ENCODE measurements at regions not wholly inside any gene's neighbourhood (a gene's known extent, or its start where the extent isn't known, plus 50 kb on each side); places are given as distances from the start of the nearest gene placed in this dataset.
"Not testable (repeated sequence)": the region's sequence is repeated elsewhere in the genome, so short reads cannot be mapped to it uniquely, and the experiment has no call there.

DNA sequence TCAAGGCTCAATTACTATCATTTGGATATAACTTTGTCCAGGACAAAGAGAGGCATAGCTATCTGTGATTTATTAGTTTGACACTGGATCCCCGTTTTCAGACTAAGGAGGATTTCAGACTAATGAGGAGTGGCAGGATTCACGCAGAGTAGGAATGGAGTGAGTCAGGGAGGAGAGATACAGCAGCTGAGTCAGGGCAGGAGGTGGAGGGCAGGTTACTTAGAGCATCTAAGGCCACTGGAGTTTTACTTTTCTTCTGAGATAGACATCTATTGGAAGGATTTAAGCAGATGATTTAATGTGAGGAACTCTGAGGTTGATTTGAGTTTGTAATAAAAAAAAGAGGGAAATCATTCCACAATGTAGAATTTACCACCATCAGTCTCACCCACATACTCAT lies 110.6 kb downstream of the RPIA start:
- not testable (repeated sequence) for DNase-seq

DNA sequence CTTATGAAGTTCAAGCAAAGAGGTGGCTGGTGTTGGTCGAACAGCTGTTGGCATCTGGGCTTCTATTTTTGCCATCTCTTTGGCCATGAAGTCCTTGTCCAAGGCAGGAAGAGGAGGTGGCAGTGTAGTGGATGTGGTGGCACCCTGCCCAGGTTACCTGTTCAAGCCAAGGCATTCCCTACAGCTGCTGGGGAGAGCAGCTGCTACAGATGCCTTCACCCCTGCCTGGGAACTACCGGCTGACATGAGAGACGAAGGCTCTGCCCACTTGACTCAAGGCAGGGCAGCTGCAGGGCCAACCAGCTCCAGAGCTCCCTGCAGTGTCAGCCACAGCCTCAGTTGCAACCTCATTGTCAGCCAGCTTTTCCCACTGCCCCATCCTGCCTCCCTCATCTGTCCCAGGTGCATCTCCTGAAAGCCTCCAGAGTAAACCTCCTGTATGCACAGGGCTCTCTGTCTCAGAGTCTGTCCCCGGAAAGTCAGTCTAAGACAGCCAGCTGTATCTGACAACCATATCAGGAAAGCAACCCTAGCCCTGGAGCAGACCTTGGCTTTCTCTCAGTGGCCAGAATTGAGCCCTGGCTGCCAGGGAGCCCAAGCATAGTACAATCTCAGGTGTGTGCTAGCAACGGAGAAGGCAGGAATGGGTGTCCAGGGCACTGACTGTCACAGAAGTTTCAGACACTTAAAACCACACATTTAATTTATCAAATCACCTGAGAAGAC lies 115.9 kb downstream of the RPIA start:
- no peak for DNase-seq

DNA sequence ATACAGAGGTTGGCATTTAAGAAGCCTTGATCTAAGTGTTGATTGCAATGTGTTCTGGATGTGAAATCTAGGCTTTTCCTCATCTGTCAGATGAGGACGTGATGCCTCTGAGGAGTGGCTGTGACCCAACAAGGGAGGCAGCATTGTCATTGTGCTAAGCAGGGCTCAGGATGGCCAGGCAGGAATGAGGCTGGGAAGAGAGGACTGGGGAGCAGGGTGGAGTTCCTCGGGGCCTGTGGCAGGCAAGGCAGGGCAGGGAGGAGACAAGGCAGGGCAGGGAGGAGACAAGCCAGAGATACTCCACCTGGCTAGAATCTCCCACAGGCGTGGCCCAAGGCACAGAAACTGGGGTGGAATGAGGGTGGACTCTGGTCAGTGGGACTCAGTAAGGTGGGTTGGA lies 116.6 kb downstream of the RPIA start:
- no peak for DNase-seq

DNA sequence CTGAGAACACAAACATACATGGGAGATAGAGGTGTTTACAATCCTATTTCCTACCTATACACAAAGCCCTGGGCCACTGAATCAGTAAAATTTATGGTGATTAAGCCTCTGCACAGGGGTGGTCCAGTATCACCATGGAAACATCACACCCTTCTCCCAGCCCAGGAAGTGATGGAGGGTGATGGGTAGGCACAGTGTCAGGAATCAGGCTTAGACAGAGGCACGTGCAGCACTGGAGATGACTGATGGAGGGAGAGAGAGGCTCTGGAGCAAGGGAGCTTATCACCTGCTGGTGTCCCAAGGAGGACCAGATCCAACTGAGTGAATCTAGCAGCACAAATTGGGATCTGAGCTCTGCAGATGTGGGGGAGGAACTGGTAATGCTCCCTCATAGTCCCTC lies 117.2 kb downstream of the RPIA start:
- DNase-seq: no peak

DNA sequence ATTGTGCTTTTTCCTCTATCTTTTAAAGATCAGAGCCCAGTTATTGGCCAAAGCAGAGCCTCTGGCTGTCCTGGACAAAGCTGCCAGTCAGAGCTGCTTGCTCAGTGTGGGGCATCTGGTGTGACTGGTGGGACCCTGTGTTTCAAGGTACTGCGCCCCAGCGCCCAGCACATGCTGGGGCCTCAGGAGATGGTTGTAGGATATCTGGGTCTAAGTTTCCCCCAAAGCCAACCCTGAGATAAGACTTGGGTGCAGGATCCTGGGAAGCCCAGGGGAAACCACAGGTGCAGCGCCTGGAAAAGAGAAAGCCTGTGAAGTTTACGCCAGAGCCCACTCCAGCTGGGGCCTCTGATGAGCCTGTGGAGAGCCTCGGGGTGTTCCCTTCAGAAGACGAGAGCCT lies 117.7 kb downstream of the RPIA start:
- DNase-seq: no peak

DNA sequence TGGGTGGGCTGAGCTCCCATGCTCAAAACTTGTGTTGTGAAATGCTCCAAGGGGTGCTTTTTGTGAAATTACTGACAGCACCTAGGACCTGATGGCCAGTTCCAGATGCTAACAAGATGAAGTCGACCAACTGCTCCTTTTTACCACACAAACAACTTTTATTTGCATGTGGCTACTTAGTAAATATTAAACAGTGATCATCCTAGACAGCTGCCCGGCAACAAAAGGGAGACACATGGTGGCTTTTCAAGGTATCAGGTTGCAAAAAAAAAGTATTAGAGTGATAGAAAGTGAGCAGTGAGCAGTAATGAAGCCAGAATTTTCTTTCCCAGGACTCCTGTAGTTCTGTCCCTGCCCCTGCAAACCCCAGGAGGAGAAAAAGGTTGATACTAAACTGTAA lies 118.5 kb downstream of the RPIA start:
- DNase-seq: no peak

DNA sequence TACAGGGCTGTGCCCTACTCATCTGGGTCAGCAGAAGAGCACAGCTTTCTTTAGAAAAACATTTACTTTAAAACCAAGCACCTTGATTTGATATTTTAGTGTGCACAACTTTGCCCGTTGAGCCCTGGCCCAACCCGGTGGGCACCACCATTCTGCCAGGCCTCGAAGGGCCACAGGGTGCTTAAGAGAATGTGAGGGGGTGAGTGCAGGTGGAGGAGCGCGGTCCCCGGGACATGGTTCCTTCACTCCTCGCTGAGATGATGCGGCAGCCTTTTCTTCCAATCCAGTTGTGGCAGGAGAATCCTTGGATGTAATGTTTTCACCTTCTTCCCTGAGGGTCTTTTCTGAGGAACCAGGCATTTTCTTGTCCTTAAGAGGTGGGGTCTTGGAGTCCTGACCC lies 119.0 kb downstream of the RPIA start:
- DNase-seq: no peak

DNA sequence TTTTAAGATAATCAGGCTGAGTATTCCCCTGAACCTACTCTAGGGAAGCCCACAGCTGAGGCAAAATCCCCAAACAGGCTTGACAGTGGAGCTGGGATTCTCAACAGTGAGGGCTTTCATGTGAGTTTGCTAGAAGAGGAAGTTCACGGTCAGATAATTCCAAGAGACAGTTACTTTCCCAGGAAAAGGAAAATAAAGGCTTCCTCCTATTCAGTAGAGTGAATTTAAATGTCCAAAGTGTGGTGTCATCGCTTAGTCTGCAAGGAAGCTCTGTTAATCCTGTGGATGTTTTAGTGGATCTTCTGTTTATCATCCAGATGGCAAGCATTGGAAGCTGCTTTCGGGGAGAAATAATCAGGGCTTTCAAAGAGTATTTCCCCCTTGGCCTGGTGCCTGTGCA lies 119.8 kb downstream of the RPIA start:
- no peak for DNase-seq

DNA sequence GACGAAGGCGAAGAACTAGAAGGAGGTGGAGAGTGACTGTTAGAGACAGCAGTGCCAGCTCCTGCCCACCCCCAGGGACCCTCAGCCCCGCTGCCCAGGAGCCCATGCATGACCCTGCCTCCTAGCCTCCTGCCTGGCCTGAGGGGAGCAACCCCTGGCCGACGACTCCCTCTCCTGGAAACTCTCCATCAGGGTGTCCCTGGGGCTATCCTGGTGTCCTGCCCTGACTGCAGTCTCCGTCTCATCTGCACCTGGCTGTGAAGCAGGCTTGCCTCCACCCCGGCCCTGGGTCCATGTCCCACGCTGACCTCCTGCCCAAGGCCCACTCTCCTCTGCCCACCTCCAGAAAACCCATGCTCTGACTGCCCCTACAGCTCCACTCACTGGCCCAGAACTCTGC lies 120.2 kb downstream of the RPIA start:
- no peak for DNase-seq

DNA sequence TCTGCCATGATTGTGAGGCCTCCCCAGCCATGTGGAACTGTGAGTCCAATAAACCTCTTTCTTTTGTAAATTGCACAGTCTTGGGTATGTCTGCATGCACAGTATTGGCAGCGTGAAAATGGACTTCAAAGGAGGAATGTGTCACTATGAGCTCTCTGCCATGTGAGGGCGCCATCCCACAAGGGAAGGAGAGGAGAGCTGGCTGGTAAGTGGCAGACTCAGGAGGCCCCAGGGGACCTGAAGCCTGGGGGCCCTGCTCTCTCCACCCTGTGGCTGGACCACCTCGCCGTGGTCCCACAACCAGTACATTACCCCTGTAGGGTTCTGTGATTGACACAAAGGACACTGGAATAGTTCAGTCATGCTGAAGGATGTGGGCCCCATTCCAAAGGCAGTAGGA lies 122.1 kb downstream of the RPIA start:
- DNase-seq: no peak

DNA sequence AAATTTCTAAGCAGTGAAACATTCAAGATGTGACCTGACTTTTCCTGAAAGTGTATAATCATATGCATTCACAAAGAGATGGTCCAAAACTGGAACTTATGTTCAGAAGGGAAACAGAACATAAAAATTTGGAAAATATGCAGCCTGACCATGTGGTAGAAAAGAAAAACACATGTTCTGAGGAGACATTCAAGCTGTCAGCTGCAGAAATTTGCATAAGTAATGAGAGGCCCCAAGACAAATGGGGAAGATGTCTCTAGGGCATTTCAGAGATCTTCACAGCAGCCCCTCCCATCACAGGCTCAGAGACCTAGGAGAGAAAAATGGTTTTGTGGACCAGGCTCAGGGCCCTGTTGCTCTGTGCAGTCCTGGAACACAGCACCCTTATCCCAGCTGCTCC lies 123.8 kb downstream of the RPIA start:
- DNase-seq: no peak

DNA sequence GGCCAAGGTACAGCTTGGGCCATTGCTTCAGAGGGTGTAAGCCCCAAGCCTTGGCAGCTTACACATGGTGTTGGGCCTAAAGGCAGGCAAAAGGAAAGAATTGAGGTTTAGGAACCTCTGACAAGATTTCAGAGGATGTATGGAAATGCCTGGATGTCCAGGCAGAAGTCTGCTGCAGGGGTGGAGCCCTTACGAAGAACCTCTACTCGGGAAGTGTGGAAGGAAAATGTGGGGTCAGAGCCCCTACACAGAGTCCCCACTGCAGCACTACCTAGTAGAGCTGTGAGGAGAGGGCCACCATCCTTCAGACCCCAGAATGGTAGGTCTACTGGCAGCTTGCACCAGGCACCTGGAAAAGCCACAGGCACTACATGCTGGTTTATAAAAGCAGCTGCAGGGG lies 124.2 kb downstream of the RPIA start:
- no peak for DNase-seq

DNA sequence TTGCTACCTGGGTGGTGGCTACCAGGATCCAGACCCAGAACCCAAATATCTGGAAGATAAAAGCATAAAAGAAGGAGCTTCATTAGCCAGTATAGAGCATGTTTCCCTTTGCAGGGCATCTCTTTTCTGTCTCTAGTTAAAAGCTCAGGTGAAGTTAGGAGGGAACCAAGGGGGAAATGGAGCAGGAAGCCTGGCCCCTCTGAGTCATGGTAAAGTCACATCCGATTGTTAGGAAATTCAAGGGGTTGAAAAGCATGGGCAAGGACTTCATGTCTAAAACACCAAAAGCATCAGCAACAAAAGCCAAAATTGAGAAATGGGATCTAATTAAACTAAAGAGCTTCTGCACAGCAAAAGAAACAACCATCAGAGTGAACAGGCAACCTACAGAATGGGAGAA lies 126.9 kb downstream of the RPIA start:
- DNase-seq: no peak

DNA sequence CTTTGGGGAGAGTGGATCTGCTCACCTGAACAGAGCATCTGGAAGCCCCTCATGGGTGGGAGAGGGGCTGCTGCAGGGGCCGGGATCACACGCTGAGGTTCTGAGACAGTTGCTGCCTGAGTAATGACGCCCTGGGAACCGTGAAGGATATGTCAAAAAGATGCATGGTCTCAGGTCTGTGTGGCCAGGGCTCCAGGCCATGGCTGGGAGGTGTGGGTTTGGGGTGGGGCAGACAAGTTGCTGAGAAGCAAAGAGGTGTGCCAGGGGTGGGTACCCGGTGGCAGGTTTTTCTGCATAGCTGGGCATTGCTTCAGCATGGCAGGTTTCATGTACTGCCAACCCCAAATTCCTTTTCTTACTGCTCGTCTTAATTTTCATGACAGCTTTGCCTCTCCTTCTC lies 133.5 kb downstream of the RPIA start:
- no peak for DNase-seq

DNA sequence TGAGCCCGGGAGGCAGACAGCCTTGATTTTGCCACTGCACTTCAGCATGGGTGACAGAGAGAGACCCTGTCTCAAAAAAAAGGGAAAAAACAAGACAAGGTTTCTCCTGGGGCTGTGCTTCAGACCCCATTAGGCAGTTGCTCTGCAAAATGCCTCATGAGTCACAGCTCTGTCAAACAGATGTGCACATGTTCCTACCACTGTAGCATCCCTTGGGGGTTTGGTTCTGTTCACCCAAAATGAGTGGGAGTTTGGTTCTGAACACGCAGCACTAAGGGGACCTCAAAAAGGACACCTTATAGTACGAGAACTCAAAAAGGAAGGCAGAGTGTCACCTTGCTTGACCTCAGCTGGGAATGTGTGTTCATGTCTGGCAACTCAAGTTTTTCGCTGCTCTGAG lies 134.9 kb downstream of the RPIA start:
- DNase-seq: no peak

DNA sequence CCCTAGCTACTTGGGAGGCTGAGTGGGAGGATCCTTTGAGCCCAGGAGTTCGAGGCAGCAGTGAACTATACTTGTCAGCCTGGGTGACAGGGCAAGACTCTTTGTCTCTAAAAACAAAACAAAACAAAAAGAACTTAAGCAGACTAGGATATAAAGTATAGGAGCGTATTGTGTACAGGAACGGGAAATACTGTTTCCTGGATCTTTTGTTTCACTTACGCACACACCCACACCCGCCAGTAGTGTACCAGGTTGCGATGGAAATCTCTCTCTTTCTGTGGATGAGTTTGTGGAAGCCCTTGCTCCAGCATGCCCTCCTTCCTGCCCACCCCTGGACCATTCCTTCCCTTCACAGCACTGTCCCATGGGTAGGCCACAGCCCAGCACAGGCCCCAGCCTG lies 136.3 kb downstream of the RPIA start:
- DNase-seq: no peak

DNA sequence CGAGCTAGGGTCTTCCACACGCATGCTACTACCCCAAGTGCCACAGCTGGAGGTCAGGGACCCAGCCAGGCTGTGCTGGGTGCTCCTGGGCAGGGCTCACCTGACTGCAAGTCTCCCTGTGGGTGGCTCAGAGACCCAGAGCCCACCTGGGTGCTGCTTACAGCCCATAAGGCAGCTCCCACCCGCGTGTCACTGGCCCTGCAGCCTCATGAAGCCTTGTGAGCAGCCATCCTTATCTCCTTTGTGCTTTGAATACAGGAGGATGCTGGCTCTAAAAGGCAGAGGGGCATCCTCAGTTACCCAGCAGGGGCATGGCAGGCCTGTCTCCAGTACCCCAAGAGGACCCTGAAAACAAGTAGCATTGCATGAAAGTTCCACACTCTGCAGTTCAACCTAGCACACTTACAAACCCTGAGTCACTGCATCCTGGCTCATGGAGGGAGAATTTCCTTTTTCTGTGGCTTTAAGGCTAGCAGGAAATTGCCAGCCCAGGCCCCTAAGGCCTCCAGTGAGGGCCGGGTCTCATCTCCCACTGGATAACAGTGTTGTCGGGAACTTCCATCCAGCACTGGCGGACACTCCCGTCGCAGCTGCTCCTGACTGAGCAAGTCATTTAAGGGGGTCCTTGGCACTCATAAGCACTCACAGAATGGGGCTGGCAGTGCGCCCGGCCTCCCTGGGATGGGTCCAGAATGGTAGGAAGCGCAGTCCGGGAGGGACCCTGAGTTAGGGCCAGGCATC lies 137.1 kb downstream of the RPIA start:
- no peak for DNase-seq

DNA sequence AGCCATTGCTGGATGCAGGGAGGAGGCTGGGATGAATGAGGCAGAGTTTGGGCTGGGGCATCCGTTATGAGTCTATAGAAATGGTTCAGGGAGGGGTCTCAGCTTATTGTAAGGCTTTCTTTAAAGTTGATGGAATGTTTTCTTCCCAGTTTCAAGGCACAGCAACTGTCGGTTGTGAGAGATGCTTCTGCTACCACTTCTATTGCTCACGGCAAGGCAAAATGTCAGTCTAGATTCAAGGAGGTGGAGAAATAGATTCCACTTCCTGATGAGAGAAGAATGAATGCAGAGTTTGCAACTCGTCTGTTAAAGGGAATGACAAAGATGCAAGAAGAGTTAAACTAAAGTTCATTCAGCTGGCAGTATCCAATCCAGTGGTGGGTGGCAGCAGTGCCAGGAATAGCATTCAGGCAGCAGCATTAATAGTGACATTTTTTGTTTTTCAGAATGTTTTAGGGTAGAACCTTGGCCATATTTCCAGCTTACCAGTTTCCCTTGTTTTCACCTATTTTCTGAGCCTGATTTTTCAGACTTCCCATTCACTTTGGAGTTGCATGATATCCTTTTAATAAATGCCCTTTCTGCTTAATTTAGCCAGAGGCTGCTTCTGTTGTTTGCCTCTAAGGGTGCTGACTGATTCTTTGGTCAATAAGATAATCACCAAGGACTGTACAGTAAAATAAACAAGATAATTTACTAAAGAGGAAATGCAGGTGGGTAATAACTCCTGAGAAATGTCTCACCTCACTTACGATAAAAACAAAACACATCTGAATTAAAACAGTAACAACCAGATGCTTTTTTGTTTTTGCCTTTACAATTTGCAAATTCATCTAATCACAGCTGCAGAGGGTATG lies 138.4 kb downstream of the RPIA start:
- DNase-seq: no peak

DNA sequence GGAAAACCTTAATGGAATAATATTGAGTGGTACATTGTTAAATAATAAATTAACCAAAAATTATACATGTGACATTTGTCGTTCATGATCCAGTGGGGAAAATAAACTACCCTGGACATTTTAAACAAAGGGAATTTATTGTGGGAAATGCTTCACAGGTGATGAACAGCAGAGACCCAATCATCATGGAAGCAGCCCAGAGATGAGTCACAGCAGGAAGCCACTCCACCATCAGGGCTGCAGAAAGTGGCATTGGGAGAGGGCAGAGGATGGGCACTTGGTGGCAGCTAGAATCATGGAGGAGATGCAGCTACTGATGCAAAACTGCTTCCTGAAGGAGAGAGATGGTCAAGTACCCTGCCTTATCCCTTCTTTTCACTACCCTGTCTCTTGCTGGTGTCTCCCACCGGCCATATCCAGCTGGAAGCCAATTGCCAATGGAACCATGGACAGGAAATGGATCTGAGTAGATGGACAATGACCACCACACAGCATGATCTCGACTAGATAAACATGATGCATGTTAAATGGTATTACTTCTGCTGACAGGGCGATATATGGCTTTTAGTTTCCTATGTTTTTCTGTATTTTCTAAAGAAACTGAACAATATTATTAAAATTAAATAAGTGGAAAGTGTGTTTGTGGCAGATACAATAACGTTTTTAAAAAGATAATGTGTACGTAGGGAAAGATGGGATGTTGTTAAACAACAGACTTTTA lies 139.8 kb downstream of the RPIA start:
- DNase-seq: no peak

DNA sequence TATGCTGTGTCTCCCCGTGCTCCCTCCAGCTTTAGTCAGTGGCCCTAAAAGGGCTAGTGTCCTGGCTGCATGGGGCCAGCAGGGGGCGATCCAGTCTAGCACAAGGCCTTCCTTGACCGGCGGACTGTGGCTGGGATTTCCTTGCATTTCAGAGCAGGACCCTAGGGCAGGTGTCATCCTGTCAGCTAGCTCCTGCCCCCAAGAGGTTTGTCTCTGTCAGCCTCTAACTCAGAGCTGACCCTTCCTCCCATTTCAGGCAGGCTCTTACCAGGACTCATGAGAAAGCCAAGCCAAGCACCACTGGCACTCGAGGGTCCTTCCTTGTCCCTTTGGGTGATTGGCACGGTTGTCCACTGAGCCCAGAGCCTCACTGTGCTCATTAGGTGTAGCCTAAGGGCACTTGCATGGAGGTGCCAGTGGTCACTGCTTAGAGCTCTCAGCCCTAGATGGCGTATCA lies 140.3 kb downstream of the RPIA start:
- DNase-seq: no peak

DNA sequence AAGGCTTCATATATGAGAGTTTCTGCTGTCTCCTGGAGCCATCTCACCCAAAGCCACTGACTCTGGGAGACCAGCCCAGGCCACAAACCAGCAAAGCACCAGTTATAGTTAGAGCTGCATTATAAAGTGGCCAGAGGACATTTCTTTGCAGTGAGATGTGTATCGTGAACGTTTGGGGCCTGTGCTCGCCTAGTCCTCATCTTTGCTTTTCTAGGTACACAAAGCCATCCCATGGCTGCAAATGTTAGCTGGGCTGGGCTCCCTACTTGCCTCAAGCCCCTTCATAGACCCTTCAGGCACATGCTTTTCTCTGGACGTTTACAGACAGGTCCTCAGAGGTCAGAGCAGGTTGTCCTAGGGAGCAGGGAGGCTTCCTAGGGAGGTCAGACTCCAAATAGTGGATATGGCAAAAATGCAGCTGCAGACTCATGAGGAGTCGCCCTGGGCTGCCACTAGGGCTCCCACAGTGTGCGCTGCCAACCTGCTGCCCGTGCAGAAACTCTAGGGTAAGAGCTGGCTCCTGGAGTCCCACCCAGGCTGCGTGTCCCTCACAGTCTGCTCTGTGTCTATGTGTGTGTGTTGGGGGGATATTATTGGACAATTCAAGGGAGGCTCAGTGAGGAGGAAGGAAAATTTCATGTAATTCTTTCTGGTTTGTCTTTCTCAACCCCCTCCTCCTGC lies 141.0 kb downstream of the RPIA start:
- no peak for DNase-seq

DNA sequence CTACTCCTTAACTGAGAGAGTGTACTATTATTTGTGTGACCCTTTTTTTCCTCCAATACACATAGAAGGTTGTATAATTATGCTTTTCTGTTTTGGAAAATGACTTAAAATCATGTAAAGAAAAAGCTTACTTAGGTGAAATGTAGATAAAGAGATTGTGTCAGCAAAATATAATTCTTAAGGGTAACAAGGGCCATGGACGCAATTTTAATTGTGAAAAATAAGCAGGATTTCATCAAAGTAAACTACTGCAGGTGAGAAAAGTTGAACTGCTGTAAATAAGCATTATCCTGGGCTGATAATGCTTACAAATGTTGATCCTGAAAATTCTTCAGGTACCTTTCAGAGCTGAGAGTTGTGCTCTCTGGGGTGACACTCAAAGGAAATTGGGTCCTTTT lies 141.5 kb downstream of the RPIA start:
- DNase-seq: no peak
